HG03442 (cell line): ENCODE measurements at regions not wholly inside any gene's neighbourhood (a gene's known extent, or its start where the extent isn't known, plus 50 kb on each side); places are given as distances from the start of the nearest gene placed in this dataset.
"Not testable (repeated sequence)": the region's sequence is repeated elsewhere in the genome, so short reads cannot be mapped to it uniquely, and the experiment has no call there.

Experiments used
- ATAC-seq: cut with Tn5 transposase; IDR thresholded peaks from one replicate; pipeline ENCODE4 v1.9.1; 2021; ENCODE audit warnings: mild to moderate bottlenecking, moderate library complexity; ENCODE audit not compliant: unreplicated experiment

DNA sequence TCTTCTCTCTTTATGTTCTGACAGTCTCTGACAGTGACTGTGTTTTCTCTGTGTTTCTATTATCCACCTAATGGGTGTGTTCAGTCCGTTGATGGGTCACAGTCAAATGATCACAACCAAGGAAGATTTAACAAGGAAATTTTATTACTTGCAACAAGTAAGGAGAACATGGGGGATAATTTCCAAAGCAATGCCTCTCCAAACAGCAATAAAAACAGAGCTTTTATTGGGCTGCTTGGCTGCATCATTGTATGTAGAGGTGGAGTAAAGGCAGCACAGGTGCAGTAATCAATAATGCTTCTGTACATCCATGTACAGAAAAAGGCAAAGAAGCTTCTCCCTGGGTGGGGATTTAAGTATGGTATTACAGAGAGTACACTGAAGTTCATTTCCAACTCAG is 1525.6 kb downstream of the REEP3 start:
- ATAC-seq = no peak

DNA sequence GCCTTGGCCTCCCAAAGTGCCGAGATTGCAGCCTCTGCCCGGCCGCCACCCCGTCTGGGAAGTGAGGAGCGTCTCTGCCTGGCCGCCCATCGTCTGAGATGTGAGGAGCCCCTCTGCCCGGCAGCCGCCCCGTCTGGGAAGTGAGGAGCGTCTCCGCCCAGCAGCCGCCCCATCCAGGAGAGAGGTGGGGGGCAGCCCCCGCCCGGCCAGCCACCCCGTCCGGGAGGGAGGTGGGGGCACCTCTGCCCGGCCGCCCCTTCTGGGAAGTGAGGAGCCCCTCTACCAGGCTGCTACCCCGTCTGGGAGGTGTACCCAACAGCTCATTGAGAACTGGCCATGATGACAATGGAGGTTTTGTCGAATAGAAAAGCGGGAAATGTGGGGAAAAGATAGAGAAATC is 1530.9 kb downstream of the REEP3 start:
- not testable (repeated sequence) for ATAC-seq

DNA sequence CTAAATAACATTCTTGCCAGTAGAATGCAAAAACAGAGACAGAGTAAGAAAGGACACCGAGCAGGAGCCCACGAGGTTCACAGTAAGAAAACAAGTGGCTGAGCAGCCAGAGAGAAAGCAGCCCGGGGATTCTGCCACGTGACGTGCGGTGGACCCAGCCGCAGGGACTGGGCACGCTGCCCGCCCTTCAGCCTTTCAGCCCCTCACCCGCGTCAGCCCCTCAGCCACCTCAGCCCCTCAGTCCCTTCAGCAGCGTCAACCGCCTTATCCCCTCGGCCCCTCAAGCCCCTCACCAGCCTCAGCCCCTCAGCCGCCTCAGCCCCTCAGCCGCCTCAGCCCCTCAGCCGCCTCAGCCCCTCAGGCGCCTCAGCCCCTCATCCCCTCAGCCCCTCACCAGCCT is 1532.2 kb downstream of the REEP3 start:
- not testable (repeated sequence) for ATAC-seq

DNA sequence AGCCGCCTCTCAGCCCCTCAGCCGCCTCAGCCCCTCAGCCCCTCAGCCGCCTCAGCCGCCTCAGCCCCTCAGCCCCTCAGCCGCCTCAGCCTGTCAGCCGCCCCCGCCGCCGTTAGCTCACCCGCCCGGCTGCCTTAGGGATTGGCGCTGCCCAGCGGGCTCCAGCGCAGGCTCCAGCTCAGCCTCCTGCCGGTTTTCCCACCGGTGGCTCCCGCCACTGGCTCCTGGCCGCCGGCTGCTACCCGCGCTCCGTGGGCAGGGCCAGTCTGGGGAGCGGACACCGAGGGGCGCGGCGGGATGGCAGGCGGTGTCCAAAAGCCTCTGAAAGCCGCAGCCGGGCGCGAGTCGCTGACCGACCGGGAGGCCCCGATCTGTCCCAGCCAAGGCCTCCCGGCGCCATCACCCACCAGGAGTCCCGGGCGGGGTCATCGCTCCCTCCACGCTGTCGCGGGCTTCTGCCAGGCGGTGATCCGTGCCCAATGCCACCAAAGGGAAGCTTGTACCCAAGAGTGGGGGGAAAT is 1532.7 kb downstream of the REEP3 start:
- ATAC-seq = not testable (repeated sequence)

DNA sequence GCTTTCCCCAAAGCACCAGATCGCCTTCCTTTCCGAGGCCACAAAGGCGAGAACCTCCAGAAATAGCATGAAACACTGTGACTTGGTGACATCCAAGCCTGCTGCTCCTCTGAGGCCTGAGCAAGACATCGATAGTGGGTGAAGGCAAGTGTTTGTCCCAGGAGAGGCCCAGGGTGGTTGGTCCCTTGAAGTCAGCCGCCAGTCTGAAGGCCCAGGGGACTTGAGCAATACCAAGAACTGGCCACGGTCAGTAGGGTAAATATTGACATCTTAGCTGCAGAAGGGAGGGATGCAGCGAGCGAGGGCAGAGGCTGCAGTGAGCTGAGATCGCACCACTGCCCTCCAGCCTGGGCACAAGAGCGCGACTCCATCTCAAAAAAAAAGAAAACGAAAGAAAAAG is 1533.5 kb downstream of the REEP3 start:
- ATAC-seq = not testable (repeated sequence)

DNA sequence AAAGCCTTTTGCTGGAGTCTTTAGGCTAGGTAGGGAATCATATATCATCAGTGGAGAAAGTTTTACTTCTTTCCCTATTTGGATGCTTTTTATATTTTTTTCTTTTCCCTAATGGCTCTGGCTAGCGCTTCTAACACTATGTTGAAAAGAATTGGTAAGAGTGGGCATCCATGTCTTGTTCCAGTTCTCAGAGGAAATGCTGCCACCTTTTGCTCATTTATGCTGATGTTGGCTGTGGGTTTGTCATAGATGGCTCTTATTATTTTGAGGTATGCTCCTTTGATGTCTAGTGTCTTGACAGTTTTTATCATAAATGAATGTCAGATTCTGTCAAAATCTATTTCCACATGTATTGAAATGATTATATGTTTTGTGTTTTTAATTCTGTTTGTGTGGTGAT is 1544.1 kb downstream of the REEP3 start:
- ATAC-seq = no peak

DNA sequence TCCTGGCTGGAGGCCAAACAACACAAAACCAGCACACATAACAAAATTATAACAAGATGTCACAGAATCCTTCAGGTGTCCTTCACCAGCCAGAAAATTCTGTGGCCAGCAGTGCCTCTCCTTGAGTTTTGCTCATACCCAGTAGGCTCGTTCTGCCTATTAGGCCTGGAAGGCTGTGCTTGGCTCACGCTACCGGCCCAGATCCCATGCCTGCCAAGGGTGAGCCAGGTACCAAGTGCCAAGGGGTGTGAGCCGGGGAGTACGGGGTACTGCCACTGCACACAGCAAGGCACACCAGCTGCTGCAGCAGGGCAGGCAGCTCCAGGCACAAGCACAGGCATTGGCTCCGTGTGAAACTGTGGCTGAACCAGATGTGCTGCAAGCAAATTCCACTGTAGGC is 1562.0 kb downstream of the REEP3 start:
- ATAC-seq = no peak

DNA sequence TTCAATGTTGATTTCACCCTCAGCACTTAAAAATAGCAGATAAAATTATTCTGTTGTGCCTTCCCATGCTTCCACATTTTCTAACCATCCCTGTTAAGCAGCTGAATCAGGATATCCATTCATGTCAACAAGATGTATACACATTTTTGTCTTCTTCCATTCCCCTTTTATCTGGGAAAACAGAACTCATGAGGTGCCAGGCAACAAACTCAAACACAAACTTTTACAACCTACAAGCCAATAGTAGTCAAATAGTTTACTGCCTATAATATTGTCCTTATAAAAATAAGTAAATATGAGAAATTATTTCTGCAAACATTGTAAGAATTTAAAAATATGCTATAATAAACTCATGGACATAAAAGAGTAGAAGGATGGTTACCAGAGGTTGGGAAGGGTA is 1569.8 kb downstream of the REEP3 start:
- no peak for ATAC-seq

DNA sequence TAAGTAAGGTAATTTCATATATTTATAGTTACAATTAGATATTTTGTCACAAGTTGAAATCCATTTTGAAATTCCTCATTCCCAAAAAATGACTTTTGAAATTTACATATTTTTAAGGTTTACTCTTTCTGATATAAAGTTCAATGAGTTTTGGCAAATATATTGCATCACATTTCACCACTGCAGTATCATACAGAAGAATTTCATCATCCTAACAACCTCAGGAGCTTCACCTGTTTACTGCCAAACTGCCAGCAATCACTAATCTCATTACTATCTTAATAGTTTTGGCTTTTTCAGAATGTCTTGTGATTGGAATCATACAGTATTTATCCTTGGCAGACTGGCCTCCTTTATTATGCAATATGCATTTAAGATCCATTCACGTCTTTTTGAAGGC is 1578.9 kb downstream of the REEP3 start:
- no peak for ATAC-seq

DNA sequence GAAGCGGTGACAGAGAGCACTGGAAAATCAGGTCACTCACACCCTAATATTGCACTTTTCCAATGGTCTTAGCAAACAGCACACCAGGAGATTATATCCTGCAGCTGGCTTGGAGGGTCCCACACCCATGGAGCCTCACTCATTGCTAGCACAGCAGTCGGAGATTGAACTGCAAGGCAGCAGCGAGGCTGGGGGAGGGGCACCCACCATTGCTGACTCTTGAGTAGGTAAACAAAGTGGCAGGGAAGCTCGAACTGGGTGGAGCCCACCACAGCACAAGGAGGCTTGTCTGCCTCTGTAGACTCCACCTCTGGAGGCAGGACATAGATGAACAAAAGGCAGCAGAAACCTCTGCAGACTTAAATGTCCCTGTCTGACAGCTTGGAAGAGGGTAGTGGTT is 1579.7 kb downstream of the REEP3 start:
- ATAC-seq = not testable (repeated sequence)

DNA sequence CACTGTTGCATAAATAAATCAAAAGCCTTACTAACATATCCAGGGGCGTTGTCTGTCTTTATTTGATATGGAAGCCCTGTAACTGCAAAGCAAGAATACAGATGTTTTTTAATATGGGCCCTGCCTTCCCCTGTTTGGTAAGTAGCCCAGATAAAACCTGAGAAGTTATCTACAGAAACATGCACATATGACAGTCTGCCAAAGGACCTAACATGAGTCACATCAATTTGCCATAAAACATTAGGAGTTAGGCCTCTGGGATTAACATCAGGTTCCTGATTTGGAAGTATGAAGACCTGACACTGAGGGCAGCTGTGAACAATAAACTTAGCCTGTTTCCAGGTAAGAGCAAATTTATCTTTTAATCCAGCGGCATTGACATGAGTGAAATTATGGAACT is 1588.8 kb downstream of the REEP3 start:
- ATAC-seq = no peak

DNA sequence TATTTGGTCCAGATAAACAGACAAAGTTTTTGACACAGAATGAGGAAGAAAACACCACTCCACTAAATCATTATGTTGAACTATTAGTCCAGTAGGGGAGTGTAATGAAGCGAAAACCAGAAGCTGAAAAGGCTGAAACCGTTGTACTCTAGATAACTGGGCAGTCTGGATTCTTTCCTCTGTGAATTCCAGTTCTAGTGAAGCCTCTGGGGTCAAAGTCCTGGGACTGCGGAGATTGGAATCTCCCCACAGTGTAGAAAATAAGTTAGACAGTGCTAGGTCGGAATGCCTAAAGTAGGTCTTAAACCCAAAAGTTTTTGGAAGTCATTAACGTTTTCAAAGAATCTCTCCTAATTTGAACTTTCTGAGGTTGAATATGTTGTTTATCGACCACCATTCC is 1589.9 kb downstream of the REEP3 start:
- ATAC-seq = not testable (repeated sequence)

DNA sequence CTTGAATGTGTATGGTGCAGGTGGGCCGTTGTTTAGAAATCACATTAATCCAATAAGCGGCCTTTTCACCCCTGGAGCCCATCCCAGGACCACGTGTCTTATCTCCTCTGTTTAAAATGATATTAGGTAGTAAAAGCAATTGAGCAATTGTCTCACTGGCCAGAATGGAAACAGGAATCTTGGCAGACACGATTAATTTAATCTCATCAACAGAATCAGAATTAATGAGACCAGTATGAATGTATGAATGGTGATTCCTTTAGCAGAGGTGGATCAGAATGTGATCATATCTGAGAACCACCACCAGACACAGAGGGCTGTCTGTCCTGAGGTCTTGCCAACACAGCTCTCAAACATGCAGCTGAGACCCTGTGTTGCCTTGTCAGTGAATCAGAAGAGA is 1591.4 kb downstream of the REEP3 start:
- no peak for ATAC-seq

DNA sequence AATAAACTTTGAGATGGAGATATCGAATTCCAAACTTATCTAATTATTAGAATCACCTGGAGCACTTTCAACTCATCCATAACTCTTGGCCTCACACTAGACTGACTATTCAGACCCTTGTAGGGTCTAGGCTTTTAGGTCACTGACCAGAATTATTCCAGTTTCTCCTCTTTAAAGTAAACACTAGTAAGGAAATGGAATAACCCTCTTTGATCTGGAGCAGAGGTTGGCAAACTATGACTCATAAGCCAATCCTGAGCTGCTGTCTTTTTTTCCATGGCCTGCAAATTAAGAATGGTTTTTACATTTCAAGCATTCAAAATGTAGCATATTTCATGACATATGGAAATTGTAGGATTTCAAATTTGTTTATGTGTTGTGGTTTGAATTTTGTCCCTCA is 1601.9 kb downstream of the REEP3 start:
- ATAC-seq = no peak

DNA sequence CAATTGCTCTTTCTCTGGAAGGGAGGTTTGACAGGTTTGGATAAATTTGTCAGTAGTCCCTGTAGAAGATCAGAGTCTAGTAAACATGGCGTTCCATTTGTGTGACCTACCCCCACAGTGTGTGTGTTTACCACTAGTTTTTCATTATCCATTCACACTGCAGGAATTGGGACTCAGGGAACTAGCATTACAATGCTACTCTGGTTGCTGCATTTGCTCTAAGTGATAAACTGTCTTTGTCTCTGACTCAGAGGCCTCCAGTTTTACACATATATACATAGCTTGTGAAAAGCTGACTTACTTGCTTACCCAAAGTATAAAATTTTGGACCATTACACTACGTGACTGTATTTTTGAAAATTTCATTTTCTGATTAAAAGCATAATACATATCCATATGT is 1604.0 kb downstream of the REEP3 start:
- no peak for ATAC-seq

DNA sequence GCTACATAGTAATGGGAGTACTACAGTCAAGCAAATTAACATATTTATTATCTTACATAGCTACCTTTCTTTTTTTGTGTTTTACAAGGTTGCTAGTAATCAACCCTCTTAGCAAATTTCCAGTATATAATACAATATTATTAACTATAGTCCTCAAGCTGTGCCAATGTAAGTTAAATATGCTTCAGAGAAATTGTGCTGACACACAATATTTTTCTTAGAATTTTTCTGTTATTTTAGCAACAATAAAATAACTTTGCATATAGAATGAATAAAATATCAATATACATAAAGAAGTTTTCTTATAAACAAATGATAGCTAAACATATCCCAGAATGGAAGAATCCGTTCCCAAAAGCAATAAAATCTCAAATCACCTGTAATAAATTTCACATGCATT is 1605.1 kb downstream of the REEP3 start:
- no peak for ATAC-seq

DNA sequence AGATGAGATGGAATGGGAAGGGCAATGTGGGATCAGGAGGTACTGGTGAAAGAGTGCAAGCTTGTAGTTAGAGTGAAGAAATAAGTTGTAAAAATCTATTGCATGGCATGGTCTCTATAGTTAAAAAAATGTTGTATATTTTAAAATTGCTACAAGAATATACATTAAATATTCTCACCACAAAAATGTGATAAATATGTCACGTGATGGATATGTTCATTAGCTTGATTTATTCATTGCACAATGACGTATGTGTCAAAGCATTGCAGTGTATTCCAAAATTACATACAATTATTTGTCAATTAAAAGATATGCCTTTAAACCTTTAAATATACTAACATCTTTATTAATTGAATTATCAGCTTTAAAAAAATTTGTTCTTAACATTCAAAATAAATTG is 1607.1 kb downstream of the REEP3 start:
- no peak for ATAC-seq

DNA sequence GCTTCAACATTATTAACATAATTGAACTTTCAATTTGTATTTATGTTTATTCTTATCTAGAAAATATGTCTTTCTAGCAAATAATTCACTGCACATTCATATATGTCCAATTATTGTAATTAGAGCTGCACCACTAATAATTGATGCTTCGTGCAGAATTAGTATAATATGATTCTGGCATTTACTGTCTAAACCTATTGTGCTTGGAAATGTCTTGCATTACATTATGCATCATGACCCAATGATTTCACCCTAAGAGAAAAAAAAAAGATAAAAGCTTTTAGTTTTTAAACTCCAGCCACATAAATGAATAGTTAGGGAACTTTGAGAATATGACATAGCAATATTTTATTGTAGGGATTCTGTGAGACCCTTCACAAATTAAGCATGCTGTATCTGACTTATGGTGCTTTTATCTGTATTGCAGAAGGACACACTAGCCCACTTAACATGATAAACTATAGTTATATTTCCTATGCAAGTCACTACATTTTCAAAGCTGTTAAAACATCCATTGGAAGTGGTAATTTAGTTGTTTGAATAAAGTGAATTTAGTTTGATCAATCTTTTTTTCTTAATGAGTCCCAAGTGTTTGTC is 1609.1 kb downstream of the REEP3 start:
- no peak for ATAC-seq

DNA sequence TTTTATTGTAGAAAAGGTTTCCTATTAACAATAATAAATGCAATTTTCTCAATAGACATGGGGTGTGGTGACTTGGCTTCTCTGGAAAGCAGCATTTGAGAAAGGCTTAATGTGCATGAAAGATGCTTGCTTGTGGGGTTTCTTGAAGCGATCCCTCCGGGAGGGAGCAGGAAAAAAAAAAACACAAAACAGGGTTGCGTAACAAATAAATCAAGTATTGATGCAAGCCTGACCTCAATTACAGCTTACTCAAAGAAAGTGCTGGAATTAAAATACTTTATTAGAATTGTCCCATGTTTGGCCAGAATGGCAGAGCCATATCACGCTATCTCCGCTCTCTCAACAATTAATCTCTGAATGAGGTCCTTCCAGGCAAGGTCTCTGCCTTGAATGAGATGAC is 1612.5 kb downstream of the REEP3 start:
- ATAC-seq = no peak

DNA sequence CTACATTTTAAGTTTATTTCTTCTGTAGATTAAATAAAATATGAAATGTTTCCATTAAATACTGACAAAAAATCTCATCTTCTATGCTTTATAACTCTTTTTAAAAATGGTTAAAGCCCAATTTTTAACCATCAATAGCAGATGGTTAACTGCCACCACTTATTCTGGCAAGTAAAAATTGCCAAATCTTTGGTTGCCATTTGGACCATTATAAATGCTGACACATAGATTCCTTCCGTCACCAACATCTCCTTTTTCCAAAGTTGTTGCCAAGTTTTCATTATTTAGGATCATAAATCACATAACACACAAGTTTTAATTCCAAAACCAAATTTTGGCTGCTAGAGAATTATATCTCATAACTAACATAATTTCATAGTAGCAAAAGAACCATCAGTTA is 1614.3 kb downstream of the REEP3 start:
- no peak for ATAC-seq

DNA sequence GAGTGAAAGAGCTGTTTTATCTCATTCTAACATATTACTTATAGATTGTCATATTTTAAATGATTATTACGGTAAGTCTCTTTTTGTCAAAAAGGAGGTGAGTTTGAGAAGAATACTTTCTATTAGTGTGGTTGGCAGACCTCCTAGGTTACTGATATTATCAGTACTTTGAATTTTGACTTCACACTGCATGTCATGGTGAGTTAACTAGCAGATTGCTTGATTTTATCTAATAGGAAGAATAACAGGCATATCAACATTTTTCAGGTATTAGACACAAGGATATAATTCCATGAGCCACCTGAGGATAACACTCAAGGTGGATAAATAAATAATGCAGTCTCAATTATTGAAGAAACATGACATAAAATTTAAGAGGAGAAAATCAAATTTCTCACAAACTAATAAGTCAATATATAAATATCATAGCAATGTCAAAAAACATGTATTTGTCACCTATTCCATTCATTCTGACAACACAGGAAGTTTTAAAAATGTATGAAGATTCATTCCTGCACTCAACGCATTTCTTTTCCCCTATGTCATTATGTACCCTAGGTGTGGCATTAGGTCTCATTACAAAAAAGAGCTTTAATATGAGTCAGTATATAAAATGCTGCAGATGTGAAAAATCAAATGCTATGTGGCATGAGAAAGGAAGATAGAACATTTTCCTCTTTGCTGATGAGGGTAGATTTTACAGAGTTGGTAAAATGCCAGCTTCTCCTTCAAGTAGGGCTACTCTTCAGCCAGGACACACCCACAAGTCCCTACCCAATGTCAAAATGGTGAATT is 1621.6 kb downstream of the REEP3 start:
- no peak for ATAC-seq

DNA sequence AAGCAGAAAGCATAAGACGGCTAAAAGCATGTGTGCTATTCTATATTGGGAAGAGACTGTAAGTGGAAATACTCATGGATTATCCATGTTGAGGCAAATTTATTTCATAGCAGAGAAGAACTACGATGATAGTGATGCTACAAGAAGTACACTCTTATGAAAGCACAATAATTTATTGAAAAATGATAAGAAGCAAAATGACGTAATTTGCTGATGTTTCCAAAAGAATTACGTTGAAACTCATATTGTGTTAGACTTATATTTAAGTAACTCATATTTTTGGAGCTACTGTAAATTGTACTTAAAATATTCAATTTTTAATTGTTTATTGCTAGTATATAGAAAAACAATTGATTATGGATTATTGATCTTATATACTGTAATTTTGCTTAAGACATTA is 1622.5 kb downstream of the REEP3 start:
- ATAC-seq = no peak

DNA sequence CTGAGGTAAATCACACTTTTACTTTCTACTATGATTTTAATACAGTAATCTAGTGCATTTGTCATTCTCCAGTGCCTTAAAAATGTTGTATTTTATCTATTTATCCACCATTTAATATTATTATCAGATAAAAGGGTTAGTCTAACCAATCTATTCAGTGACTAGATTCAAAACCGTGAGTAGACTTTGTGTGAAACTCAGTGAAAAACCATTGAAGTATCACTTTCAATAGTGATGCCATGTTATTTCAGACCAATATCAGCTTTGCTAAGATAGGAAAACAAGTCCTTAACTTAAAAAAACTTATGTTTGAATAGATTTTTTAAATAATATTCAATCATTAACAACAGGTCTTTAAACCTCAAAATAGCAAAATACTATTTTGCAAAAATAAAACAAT is 1628.7 kb downstream of the REEP3 start:
- ATAC-seq = no peak
